ENCODE measurements at regions not wholly inside any gene's neighbourhood (a gene's known extent, or its start where the extent isn't known, plus 50 kb on each side); places are given as distances from the start of the nearest gene placed in this dataset.

GRCh38 chr20:55626716-55627115, 378.6 kb downstream of the CBLN4 start:
- intact Hi-C loops (cut with DNase I): no loop called here
- TF ChIP-seq POLR2A (IDR thresholded peaks at IDR 0.05): no peak
- TF ChIP-seq, protein P1, sequence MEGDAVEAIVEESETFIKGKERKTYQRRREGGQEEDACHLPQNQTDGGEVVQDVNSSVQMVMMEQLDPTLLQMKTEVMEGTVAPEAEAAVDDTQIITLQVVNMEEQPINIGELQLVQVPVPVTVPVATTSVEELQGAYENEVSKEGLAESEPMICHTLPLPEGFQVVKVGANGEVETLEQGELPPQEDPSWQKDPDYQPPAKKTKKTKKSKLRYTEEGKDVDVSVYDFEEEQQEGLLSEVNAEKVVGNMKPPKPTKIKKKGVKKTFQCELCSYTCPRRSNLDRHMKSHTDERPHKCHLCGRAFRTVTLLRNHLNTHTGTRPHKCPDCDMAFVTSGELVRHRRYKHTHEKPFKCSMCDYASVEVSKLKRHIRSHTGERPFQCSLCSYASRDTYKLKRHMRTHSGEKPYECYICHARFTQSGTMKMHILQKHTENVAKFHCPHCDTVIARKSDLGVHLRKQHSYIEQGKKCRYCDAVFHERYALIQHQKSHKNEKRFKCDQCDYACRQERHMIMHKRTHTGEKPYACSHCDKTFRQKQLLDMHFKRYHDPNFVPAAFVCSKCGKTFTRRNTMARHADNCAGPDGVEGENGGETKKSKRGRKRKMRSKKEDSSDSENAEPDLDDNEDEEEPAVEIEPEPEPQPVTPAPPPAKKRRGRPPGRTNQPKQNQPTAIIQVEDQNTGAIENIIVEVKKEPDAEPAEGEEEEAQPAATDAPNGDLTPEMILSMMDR (IDR thresholded peaks at IDR 0.05): no peak
- DNase-seq (no peak), ATAC-seq (no peak)
- Histone ChIP-seq H3K27me3 (no peaks in the 10 kb centered on the region), H3K4me3 (no peak overlapping the region), H3K27ac (no peak overlapping the region), H3K36me3 (no peaks in the 10 kb centered on the region), H3K4me1 (no peaks in the 10 kb centered on the region), H3K9me3 (no peaks in the 10 kb centered on the region)
- 78% methylated on average over 3 of the region's 4 CpGs for WGBS (ENCODE audit: insufficient coverage, low coverage, low lambda C conversion rate, missing lambda C conversion rate)

GRCh38 chr20:55616367-55616766, 389.0 kb downstream of the CBLN4 start:
- peaks cover 0 to 9% (median 0%) of the 10 kb centered on the region in 4 donors for H3K4me1 ChIP-seq
- no peak overlapping the region for H3K27ac ChIP-seq
- DNase-seq (no peak), ATAC-seq (no peak)
- H3K27me3 ChIP-seq: no peaks in the 10 kb centered on the region
- no peak overlapping the region for H3K4me3 ChIP-seq
- 67% methylated on average over 7 of the region's 8 CpGs for WGBS (ENCODE audit: insufficient coverage, low coverage, low lambda C conversion rate, missing lambda C conversion rate)
- intact Hi-C loops (cut with DNase I): no loop called here
- no peaks in the 10 kb centered on the region for H3K9me3 ChIP-seq
- no peak for TF ChIP-seq POLR2A (IDR thresholded peaks at IDR 0.05)
- TF ChIP-seq, protein P1 (IDR thresholded peaks at IDR 0.05): no peak
- H3K36me3 ChIP-seq: no peaks in the 10 kb centered on the region

GRCh38 chr20:55615818-55616217, 389.5 kb downstream of the CBLN4 start:
- no peak overlapping the region for H3K4me3 ChIP-seq
- DNase-seq: peak in 2 of 3 donors; percentile 20 to 63
- 53% methylated on average over 2 of the region's 4 CpGs for WGBS (ENCODE audit: insufficient coverage, low coverage, low lambda C conversion rate, missing lambda C conversion rate)

DNA sequence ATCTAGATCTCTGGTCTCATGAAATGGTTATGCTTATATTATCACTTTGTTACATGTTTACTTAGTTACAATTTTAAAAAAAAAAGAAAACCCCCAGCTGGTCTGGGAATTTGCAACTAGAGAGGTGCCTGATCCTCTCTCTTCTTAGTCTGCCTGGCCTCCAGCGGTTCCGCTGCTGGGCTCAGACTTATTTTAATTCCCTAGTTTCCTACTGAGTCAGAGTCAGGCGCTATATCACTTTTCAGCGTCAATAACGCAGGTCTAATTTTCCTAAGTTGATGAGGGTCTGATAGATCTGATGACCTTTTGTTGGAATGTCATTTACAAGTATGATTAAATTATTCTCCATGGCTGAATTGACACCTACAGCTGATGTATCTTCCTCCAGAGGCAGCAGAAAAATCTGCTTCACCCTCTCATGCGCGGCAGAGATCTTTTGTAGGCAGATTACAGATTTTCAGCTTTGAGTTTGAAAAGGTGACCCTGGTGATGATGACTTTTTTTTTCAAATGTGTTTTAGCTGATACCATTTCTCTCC, 391.0 kb downstream of the CBLN4 start:
- H3K27ac ChIP-seq: no peak overlapping the region
- H3K36me3 ChIP-seq: no peaks in the 10 kb centered on the region
- no peak overlapping the region for H3K4me3 ChIP-seq
- peaks cover 0 to 9% (median 0%) of the 10 kb centered on the region in 4 donors for H3K4me1 ChIP-seq
- intact Hi-C loops (cut with DNase I): no loop called here
- no peaks in the 10 kb centered on the region for H3K9me3 ChIP-seq
- DNase-seq: no peak
- no peak for TF ChIP-seq POLR2A (IDR thresholded peaks at IDR 0.05)
- TF ChIP-seq, protein P1 (IDR thresholded peaks at IDR 0.05): no peak
- H3K27me3 ChIP-seq: no peaks in the 10 kb centered on the region
- WGBS (ENCODE audit: insufficient coverage, low coverage, low lambda C conversion rate, missing lambda C conversion rate): 77% methylated on average over 7 of the region's 7 CpGs
- ATAC-seq: no peak

More at GRCh38 chr20:55615818-55616217, 389.5 kb downstream of the CBLN4 start:
- TF ChIP-seq, protein P1 (IDR thresholded peaks at IDR 0.05): no peak
- no peak for TF ChIP-seq POLR2A (IDR thresholded peaks at IDR 0.05)
- Histone ChIP-seq H3K36me3 (no peaks in the 10 kb centered on the region), H3K27me3 (no peaks in the 10 kb centered on the region), H3K27ac (no peak overlapping the region), H3K4me1 (peaks cover 0 to 9% (median 0%) of the 10 kb centered on the region in 4 donors), H3K9me3 (no peaks in the 10 kb centered on the region)
- intact Hi-C loops (cut with DNase I): no loop called here
- peak; percentile 59 to 88 (median 75) for ATAC-seq
